ENCODE measurements at regions not wholly inside any gene's neighbourhood (a gene's known extent, or its start where the extent isn't known, plus 50 kb on each side); places are given as distances from the start of the nearest gene placed in this dataset.

DNA sequence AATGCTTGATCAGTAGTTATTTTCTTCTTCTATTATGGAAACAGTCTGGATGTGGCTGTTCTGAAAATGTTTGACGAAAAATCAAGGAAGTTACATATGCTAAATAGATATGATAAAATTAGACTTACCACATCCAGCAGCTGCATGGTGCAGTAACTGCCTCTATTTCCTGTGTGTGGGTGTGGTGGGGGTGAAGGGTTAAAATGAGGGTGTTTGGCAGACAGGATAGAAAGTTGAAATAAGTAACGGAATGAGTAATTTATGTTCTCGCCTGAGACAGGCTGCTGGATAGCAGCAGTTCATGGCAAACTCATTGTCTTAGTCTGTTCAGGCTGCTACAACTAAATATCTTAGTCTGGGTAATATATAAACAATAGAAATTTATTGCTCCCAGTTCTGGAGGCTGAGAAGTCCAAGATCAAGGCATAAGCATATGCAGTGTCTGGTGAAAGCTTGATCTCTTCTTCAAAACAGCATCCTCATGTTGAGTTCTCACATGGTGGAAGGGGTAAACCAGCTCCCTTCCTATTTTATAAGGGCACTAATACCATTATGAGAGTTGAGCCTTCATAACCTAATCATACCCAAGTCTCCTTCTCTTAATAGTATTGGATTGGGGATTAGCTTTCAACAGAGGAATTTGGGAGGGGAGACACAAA lies 1248.9 kb downstream of the SLITRK5 start:
- DNase-seq: peak; percentile 17

DNA sequence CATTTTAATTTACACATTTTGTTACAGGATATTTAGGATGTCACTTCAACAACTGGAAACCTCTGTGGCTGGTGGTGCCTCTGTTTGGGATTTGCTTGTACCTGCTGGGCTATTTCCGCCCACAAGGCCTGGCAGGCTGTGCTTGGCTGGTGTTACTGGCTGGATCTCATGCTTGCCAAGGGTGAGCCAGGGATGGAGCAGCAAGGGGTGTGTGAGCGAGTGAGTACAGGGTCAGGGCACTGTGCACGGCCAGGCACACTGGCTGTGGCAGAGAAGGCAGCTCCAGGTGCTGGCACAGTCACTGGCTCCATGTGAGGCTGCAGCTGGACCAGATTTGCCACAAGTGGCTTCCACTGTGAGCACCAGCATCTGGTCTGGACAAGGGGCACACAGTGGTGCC lies 1254.8 kb downstream of the SLITRK5 start:
- DNase-seq: no peak

DNA sequence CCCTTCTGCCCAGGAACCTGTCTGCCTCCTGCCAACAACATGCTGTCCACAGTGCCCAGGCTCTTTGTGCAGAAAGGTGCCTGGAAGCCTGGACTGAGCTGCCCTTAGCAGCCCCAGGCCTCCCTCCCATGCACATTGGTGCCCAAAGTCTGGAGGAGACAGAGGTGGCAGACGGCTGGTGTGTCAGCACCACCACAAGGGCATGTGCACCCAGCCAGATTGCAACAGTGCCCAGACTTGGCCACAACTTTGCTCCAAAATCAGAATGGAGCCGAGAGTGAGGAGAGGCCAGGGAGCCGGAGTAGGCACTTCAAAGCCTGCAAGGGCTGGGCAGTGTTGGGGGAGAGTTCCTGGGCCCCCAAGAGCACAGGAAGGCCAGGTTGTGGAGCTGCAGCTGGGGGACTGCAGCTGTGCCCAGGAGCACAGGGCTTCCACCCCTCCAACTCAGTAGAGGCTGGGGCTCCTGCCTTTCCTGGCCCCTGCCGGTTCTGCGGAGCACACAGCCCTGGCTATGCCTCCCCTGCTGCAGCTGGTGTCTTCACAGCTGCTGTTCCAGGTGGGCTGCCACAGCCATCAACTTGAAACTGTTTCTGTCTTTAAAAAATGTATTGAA lies 1255.8 kb downstream of the SLITRK5 start:
- DNase-seq: no peak

GRCh38 chr13:88932950-88933349 lies 1261.8 kb downstream of the SLITRK5 start:
- no peak for DNase-seq

GRCh38 chr13:88937384-88937783 lies 1266.2 kb downstream of the SLITRK5 start:
- no peak for DNase-seq

- no peak for DNase-seq
Observed at GRCh38 chr13:88945793-88946192, 1274.6 kb downstream of the SLITRK5 start.

- DNase-seq: no peak
Observed at GRCh38 chr13:88948501-88948900, 1277.3 kb downstream of the SLITRK5 start.

GRCh38 chr13:88958821-88959220 lies 1287.7 kb downstream of the SLITRK5 start:
- DNase-seq: no peak

DNA sequence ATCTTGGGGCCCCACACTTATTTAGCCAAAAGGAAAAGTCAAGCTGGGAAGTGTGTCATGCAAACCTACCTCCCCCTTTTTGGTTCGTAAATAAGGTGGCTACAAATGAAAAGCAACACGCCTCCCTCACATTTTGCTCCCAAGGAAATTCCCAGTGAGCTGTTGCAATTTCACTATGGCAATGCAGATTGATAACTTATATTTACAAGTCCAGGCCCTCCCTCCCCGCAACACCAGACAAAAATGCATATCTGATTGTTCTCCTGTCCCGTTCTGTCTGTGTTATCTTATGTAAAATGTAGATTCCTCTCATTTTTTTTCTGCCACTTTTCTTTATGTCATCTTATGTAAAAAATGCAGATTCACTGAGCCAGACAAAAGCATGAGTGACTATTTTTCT lies 1305.3 kb downstream of the SLITRK5 start:
- no peak for DNase-seq

DNA sequence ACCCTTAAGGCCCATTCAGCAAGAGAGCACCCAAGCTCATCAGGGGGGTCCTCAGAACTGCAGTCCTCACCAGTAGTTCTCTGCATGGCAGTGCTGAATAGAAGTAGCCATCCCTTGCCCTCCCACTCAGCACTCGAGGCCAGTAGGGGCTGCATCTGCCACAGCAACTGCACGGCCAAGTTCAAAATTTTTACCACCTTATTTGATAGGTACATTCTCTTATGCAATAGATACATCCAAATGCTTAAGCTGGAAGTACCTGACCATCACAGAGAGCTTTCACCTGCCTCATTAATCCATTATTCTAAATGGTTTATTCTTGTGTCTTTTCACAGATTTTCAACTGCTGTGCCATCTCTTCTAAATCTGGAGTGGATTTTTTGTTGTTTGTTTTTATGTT lies 1307.4 kb downstream of the SLITRK5 start:
- DNase-seq: no peak

GRCh38 chr13:88979465-88980175 lies 1308.4 kb downstream of the SLITRK5 start:
- DNase-seq: no peak

DNA sequence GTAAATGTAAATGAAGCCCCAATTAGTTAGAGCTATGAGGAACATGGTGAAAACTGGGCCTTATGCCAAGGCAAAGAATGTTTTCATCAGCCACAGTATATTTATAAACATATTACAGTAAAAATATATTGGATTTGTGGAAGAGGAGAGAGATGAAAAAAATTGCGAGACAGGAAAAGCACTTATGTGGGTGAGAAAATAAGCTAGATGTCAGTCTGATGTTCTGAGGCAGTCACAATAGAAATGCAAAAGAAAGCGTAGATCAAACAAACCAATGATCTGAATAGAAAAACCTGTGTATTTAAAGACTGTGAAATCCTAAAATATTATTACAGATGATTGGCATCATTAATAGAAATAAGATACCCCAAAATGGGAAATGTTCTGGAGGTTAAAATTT lies 1332.5 kb downstream of the SLITRK5 start:
- no peak for DNase-seq

- no peak for DNase-seq
Observed at GRCh38 chr13:89011615-89012014, 1340.4 kb downstream of the SLITRK5 start.

GRCh38 chr13:89027694-89028306 lies 1356.6 kb downstream of the SLITRK5 start:
- DNase-seq: no peak

- DNase-seq: no peak
Observed at GRCh38 chr13:89029062-89029461, 1357.9 kb downstream of the SLITRK5 start.

DNA sequence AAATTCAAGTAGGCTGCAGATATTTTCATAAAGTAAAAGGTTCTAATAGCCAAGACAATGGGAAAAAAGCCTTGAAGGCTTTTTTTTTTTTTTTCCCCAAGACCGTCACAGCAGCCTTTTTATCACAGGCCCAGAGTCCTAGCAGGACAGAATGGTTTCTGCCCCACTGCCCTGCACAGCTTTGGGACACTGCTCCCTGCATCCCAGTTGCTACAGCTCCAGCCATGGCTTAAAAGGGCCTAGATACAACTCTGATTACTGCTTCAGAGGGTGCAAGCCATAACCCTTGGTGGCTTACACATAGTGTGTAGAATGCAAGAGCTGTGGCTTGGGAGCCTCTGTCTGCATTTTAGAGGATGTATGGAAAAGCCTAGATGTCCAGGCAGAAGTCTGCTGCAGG lies 1362.8 kb downstream of the SLITRK5 start:
- DNase-seq: no peak

- no peak for DNase-seq
Observed at GRCh38 chr13:89052699-89053098, 1381.5 kb downstream of the SLITRK5 start.

- no peak for DNase-seq
Observed at GRCh38 chr13:89053418-89053817, 1382.2 kb downstream of the SLITRK5 start.

GRCh38 chr13:89057274-89057673 lies 1386.1 kb downstream of the SLITRK5 start:
- no peak for DNase-seq

DNA sequence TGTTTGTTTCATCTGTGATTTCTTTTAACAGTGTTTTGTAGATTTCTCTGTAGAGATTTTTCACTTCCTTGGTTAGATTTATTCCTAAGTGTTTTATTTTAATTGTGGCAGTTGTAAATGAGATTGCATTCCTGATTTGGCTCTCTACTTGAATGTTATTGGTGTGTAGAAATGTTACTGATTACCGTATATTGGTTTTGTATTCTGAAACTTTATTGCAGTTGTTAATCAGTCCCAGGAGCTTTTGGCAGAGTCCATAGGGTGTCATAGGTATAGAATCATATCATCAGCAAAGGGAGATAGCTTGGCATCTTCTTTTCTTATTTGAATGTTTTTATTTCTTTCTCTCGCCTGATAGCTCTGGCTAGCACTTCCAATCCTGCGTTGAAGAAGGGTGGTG lies 1386.7 kb downstream of the SLITRK5 start:
- no peak for DNase-seq

- no peak for DNase-seq
Observed at GRCh38 chr13:89061821-89062220, 1390.7 kb downstream of the SLITRK5 start.

DNA sequence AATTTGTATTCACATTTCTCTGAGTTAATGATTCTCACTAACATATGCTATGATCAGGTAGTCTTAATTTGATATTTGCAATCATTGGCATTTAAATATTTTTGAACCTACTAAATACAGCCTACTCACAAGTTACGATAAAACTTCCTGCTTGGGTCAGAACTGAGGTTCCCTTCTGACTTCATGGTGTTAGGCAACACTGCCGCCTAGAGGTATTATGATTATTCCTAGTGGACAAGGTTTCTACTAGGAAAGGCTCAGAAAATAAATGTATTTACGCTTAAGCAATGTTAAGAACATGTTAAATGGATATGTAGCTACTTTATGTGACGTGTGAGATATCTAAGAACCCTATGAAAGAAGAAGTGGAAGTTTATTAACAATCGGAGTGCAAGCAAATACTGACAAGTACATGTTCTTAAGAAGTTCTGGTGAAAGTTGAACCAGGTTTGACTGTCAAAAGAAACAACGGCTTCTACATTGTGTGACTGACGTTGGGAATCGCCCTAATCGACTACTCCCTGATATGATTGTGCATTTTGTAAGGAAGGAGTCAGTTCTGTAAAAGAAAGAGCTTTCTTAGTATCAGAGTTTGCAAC lies 1395.8 kb downstream of the SLITRK5 start:
- DNase-seq: no peak

GRCh38 chr13:89072979-89073378 lies 1401.8 kb downstream of the SLITRK5 start:
- no peak for DNase-seq

DNA sequence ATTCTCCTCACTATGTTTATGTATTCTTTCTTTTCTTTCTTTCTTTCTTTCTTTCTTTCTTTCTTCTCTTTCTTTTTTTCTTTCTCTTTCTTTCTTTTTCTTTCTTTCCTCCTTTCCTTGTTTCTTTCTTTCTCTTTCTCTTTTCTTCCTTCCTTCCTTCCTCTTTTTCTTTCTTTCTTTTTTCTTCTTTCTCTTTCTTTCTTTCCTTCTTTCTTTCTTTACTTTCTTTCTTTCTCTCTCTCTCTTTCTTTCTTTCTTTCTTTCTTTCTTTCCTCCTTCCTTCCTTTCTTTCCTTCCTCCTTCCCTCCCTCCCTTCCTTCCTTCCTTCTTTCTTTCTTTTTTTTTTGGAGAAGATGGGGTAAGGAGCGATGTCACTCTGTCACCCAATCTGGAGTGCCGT lies 1405.5 kb downstream of the SLITRK5 start:
- DNase-seq: no peak
